ENCODE measurements at regions not wholly inside any gene's neighbourhood (a gene's known extent, or its start where the extent isn't known, plus 50 kb on each side); places are given as distances from the start of the nearest gene placed in this dataset.

DNA sequence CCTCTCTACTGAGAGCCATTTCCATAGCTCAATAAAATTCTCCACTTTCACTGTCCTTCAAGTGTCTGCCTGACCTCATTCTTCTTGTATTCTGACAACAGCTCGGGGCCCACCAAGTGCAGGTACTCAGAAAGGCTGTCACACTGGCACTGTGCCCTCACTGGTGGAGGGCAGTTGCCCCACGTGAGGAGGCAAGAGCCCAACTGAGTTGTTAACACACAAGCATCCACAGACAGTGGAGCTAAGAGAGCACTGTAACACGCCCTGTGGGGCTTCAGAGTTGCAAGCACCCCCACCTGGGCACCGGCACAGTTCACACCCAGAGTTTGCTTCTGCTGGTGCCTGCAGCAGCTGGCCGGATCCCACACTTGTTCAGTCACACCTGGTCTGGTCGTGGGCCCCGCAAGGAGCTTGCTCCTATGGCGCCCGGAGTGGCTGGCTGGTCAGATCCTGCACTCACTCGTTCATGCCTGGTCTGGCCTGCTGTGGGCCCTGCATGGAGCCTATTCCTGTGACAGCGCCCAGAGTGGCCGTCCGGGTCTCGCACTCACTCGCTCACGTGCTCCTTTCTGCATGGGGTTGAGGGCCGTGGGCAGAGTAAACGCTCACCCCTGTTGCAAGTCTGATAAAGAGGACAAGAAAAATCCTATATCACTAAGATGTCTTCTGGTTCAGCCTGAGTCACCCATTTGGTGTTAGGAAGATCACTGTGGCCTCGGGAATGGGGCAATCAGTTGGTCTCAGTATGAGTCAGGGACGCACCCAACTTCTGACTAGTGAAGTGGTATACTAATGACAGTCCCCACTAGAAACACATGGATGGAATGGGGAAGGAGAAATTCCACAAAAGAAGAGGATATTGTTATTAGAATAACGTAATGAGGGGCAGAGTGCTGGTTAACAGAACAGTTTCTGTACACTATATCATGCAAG is 87.0 kb upstream of the CCNH start:
- DNase-seq = no peak

Data from NCI-H1694 (cell line).